GM23338 (cell line): ENCODE measurements at regions not wholly inside any gene's neighbourhood (a gene's known extent, or its start where the extent isn't known, plus 50 kb on each side); places are given as distances from the start of the nearest gene placed in this dataset.
A peak's percentile ranks its signal among the peaks of the same experiment; 100 is the strongest.

Experiments used
- ATAC-seq: fragments of 200-7000 bp; cut with Tn5 transposase; 3 replicates; pipeline ENCODE4 v1.9.1; 2020
- DNase-seq: peaks from one replicate; pipeline ENCODE4 v3.0.0-alpha.2; 2015; ENCODE audit warnings: low spot score
- H2AFZ ChIP-seq: fragments of 200-600 bp; sonication (generic); 2 replicates; pipeline ENCODE4 v1.8.0; 2016; ENCODE audit warnings: antibody characterized with exemption, mild to moderate bottlenecking, moderate library complexity
- H3F3A ChIP-seq: fragments of 200-600 bp; sonication (generic); replicated peaks from 2 replicates; pipeline ENCODE4 v1.8.0; 2017; ENCODE audit warnings: antibody characterized with exemption, mixed run types, low read depth
- H3K27ac ChIP-seq: fragments of 200-600 bp; sonication (generic); 2 replicates; pipeline ENCODE4 v1.6.1; 2016; ENCODE audit warnings: low read depth
- H3K27me3 ChIP-seq: fragments of 200-600 bp; sonication (generic); 2 replicates; pipeline ENCODE4 v1.8.0; 2016; ENCODE audit warnings: mild to moderate bottlenecking, mixed run types, moderate library complexity; ENCODE audit not compliant: insufficient read depth
- H3K36me3 ChIP-seq: fragments of 200-600 bp; sonication (generic); 2 replicates; pipeline ENCODE4 v1.8.0; 2016; ENCODE audit warnings: mild to moderate bottlenecking; ENCODE audit not compliant: insufficient read depth
- H3K4me1 ChIP-seq: fragments of 200-600 bp; sonication (generic); 2 replicates; pipeline ENCODE4 v1.8.0; 2016; ENCODE audit warnings: mild to moderate bottlenecking, moderate library complexity; ENCODE audit not compliant: insufficient read depth
- H3K4me2 ChIP-seq: fragments of 200-600 bp; sonication (generic); 2 replicates; pipeline ENCODE4 v1.7.1; 2017; ENCODE audit warnings: mixed run types
- H3K4me3 ChIP-seq: fragments of 200-600 bp; sonication (generic); 2 replicates; pipeline ENCODE4 v1.6.1; 2016; ENCODE audit warnings: mixed run types
- H3K79me2 ChIP-seq: fragments of 200-600 bp; sonication (generic); replicated peaks from 2 replicates; pipeline ENCODE4 v1.8.0; 2017; ENCODE audit warnings: mild to moderate bottlenecking; ENCODE audit not compliant: insufficient read depth
- H3K9me2 ChIP-seq: fragments of 200-600 bp; sonication (generic); 2 replicates; pipeline ENCODE4 v1.8.0; 2017; ENCODE audit not compliant: insufficient read depth
- H4K20me1 ChIP-seq: fragments of 200-600 bp; sonication (generic); replicated peaks from 2 replicates; pipeline ENCODE4 v1.8.0; 2017; ENCODE audit warnings: mild to moderate bottlenecking; ENCODE audit not compliant: insufficient read depth
- H3K27ac Mint-ChIP-seq: 2 replicates; pipeline ENCODE4 v1.8.0; 2020; ENCODE audit warnings: inconsistent platforms, mild to moderate bottlenecking, moderate library complexity, mixed read lengths
- H3K27me3 Mint-ChIP-seq: 3 replicates; pipeline ENCODE4 v1.8.0; 2022; ENCODE audit warnings: low read depth, mild to moderate bottlenecking, moderate library complexity, mixed read lengths, inconsistent platforms; ENCODE audit not compliant: insufficient read depth, poor library complexity
- H3K36me3 Mint-ChIP-seq: 3 replicates; pipeline ENCODE4 v1.8.0; 2021; ENCODE audit warnings: low read depth, mild to moderate bottlenecking, inconsistent platforms, moderate library complexity, mixed read lengths
- H3K4me1 Mint-ChIP-seq: 3 replicates; pipeline ENCODE4 v1.8.0; 2020; ENCODE audit warnings: mild to moderate bottlenecking, inconsistent platforms, mixed read lengths
- H3K4me3 Mint-ChIP-seq: 3 replicates; pipeline ENCODE4 v1.8.0; 2021; ENCODE audit warnings: moderate library complexity, mild to moderate bottlenecking, inconsistent platforms, mixed read lengths
- H3K9me3 Mint-ChIP-seq: 3 replicates; pipeline ENCODE4 v1.8.0; 2020; ENCODE audit warnings: moderate library complexity, mild to moderate bottlenecking, inconsistent platforms, mixed read lengths
- CREB1 ChIP-seq: fragments of 250-450 bp; sonication (Bioruptor Pico); IDR thresholded peaks from 2 replicates; pipeline ENCODE4 v1.5.0; 2020; ENCODE audit warnings: low read depth, mild to moderate bottlenecking, moderate library complexity
- NANOG ChIP-seq: IDR thresholded peaks from 2 replicates; pipeline ENCODE4 v1.6.1; 2016; ENCODE audit warnings: antibody characterized with exemption, borderline replicate concordance
- REST ChIP-seq: IDR thresholded peaks from one replicate; pipeline ENCODE4 v1.6.1; 2018; ENCODE audit warnings: antibody characterized with exemption; ENCODE audit not compliant: unreplicated experiment
- ZNF462 ChIP-seq: fragments of 250-450 bp; sonication (Bioruptor Pico); IDR thresholded peaks from 2 replicates; pipeline ENCODE4 v1.5.0; 2020; ENCODE audit warnings: mild to moderate bottlenecking, moderate library complexity

DNA sequence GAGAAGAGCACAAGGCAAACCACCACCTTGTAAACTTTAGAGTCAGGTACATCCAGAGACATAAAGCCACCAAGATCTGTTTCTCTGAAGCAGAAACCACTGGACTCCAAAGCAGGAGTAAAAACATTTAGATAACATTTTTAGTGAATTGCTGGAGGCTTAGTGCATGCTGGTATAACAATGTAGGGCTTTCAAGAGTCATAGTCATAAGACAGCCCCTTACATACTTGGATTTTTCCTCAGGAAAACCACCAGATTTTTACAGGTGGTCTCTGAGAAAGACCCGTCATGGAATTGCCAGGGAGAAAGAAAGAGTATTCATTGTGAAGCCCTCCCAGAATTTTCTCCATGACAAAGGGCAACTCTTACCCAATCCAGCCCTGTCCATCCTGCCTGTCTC is 434.5 kb upstream of the NAALADL2 start:
- Histone ChIP-seq H2AFZ (0 out of 2 replicates have a peak overlapping the region, but pooled peaks have one; percentile 76), H3K27ac (no peak overlapping the region), H3K79me2 (no peaks in the 10 kb centered on the region), H3K4me3 (no peak overlapping the region), H3K36me3 (no peaks in the 10 kb centered on the region), H3F3A (no peaks in the 10 kb centered on the region), H3K9me2 (0 out of 2 replicates have a peak, but pooled peaks cover 5% of the 10 kb centered on the region), H3K4me1 (peaks cover 3% of the 10 kb centered on the region; the same call in 1 of the 2 replicates), H4K20me1 (no peaks in the 10 kb centered on the region), H3K4me2 (0 out of 2 replicates have a peak overlapping the region, but pooled peaks have one; percentile 9), H3K27me3 (no peaks in the 10 kb centered on the region)
- Mint-ChIP-seq H3K9me3 (no peaks in the 10 kb centered on the region), H3K4me1 (peaks cover 11% of the 10 kb centered on the region), H3K27ac (no peak overlapping the region), H3K27me3 (no peaks in the 10 kb centered on the region), H3K36me3 (no peaks in the 10 kb centered on the region; the same call in 2 of the 3 replicates), H3K4me3 (no peak overlapping the region)
- TF ChIP-seq CREB1 (CRISPR knock-in tag) (no peak), ZNF462 (CRISPR knock-in tag) (no peak), NANOG (no peak), REST (no peak)
- DNase-seq (no peak), ATAC-seq (no peak)
